GM12878 (cell line): ENCODE measurements at regions not wholly inside any gene's neighbourhood (a gene's known extent, or its start where the extent isn't known, plus 50 kb on each side); places are given as distances from the start of the nearest gene placed in this dataset.

Experiments used
- CEBPZ ChIP-seq: fragments of 150-350 bp; IDR thresholded peaks from 2 replicates; pipeline ENCODE4 v1.6.1; 2016; ENCODE audit warnings: low read depth, low read length
- CTCF ChIP-seq, 3 experiments: IDR thresholded peaks in 2 of 3; conservative IDR thresholded peaks in 1 of 3; 2 replicates each; pipeline ENCODE4 v1.5.1; 2011; ENCODE audit warnings: low read depth in 3 of 3, low read length in 3 of 3, mild to moderate bottlenecking in 3 of 3, control low read depth in 2 of 3, moderate library complexity in 2 of 3, inconsistent platforms in 1 of 3, mixed read lengths in 1 of 3; ENCODE audit not compliant: control insufficient read depth in 2 of 3, insufficient read depth in 1 of 3; ENCODE audit errors: extremely low read depth in 1 of 3
- JUND ChIP-seq: IDR thresholded peaks from 2 replicates; pipeline ENCODE4 v1.6.1; 2012; ENCODE audit warnings: low read depth, mild to moderate bottlenecking, low read length, improper control_type of control experiment, moderate library complexity
- MXI1 ChIP-seq: fragments of 150-350 bp; IDR thresholded peaks from 2 replicates; pipeline ENCODE4 v1.6.1; 2011; ENCODE audit warnings: low read depth, mild to moderate bottlenecking, inconsistent platforms, low read length, improper control_type of control experiment
- PAX5 ChIP-seq: IDR thresholded peaks from 2 replicates; pipeline ENCODE4 v1.6.1; 2011; ENCODE audit warnings: low read depth, low read length, borderline replicate concordance
- PRDM15 ChIP-seq: fragments of 450-650 bp; formaldehyde crosslinking; IDR thresholded peaks from 2 replicates; pipeline ENCODE4 v1.4.0; 2020; ENCODE audit warnings: mild to moderate bottlenecking, moderate library complexity
- SRF ChIP-seq, 2 experiments: IDR thresholded peaks; 2 replicates each; pipeline ENCODE4 v1.6.1; 2011; ENCODE audit warnings: low read depth in 2 of 2, low read length in 2 of 2, mild to moderate bottlenecking in 1 of 2, moderate library complexity in 1 of 2

- TF ChIP-seq CTCF (IDR thresholded peaks at IDR 0.05 in 2 of 3, conservative IDR thresholded peaks at IDR 0.05 in 1 of 3; ENCODE audit: control insufficient read depth in 2 of 3, extremely low read depth in 1 of 3, insufficient read depth in 1 of 3, low read depth in 3 of 3, low read length in 3 of 3) (no peak), JUND (no peak), CEBPZ (no peak), SRF (IDR thresholded peaks at IDR 0.05; ENCODE audit: low read depth in 2 of 2, low read length in 2 of 2) (no peak), PAX5 (no peak), MXI1 (no peak), PRDM15 (no peak)
Observed at GRCh38 chr22:47657224-47657623, 894.8 kb downstream of the TBC1D22A start.
